ENCODE measurements at regions not wholly inside any gene's neighbourhood (a gene's known extent, or its start where the extent isn't known, plus 50 kb on each side); places are given as distances from the start of the nearest gene placed in this dataset.

GRCh38 chr5:2240118-2240904 lies 357.6 kb upstream of the IRX4 start:
- TF ChIP-seq, protein P1, sequence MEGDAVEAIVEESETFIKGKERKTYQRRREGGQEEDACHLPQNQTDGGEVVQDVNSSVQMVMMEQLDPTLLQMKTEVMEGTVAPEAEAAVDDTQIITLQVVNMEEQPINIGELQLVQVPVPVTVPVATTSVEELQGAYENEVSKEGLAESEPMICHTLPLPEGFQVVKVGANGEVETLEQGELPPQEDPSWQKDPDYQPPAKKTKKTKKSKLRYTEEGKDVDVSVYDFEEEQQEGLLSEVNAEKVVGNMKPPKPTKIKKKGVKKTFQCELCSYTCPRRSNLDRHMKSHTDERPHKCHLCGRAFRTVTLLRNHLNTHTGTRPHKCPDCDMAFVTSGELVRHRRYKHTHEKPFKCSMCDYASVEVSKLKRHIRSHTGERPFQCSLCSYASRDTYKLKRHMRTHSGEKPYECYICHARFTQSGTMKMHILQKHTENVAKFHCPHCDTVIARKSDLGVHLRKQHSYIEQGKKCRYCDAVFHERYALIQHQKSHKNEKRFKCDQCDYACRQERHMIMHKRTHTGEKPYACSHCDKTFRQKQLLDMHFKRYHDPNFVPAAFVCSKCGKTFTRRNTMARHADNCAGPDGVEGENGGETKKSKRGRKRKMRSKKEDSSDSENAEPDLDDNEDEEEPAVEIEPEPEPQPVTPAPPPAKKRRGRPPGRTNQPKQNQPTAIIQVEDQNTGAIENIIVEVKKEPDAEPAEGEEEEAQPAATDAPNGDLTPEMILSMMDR (IDR thresholded peaks at IDR 0.05) = no peak
- TF ChIP-seq POLR2A (IDR thresholded peaks at IDR 0.05) = no peak
